ENCODE measurements at regions not wholly inside any gene's neighbourhood (a gene's known extent, or its start where the extent isn't known, plus 50 kb on each side); places are given as distances from the start of the nearest gene placed in this dataset.

GRCh38 chr11:96906476-96906875 is 516.7 kb downstream of the JRKL start:
- H3T11ph ChIP-seq (ENCODE audit: low read length): no peak overlapping the region
- H3K27ac Mint-ChIP-seq: no peak overlapping the region
- peaks cover 0 to 2% of the 10 kb centered on the region in 2 experiments; a peak in 1 of 5 replicates for H3K9me3 Mint-ChIP-seq
- no peaks in the 10 kb centered on the region for H3K79me2 ChIP-seq (ENCODE audit: insufficient read depth, low read length)
- no peak overlapping the region for H3K4ac ChIP-seq (ENCODE audit: low read depth, low read length)
- no peaks in the 10 kb centered on the region for H3K9me3 ChIP-seq (ENCODE audit: control insufficient read depth, low read depth, low read length)
- no peak overlapping the region for H3K9ac ChIP-seq (ENCODE audit: extremely low read depth, insufficient read length, low read length)
- H2AFZ ChIP-seq (ENCODE audit: low read length): no peak overlapping the region
- WGBS (ENCODE audit: extremely low coverage, insufficient read length, low lambda C conversion rate): no CpG with 5 or more reads among the region's 1 CpG
- no peak overlapping the region for H3K27ac ChIP-seq (ENCODE audit: insufficient read length, low read depth, low read length)
- H2BK12ac ChIP-seq (ENCODE audit: insufficient read length, low read depth, low read length): no peak overlapping the region
- H3K4me2 ChIP-seq (ENCODE audit: insufficient read depth, insufficient read length, low read length): no peak overlapping the region
- H4K20me1 ChIP-seq (ENCODE audit: control insufficient read depth, insufficient read depth, insufficient read length): no peaks in the 10 kb centered on the region
- H2AK5ac ChIP-seq (ENCODE audit: insufficient read length, low read length): no peak overlapping the region
- H2BK5ac ChIP-seq (ENCODE audit: insufficient read length, low read length): no peak overlapping the region
- H2BK120ac ChIP-seq (ENCODE audit: low read depth, low read length, poor library complexity, severe bottlenecking): no peak overlapping the region
- no peaks in the 10 kb centered on the region for H3K79me1 ChIP-seq (ENCODE audit: insufficient read depth, low read depth, low read length, poor library complexity, severe bottlenecking)
- TF ChIP-seq CTCF (conservative IDR thresholded peaks at IDR 0.05): no peak
- no peaks in the 10 kb centered on the region for H3K4me1 ChIP-seq (ENCODE audit: insufficient read depth, low read length)
- H4K91ac ChIP-seq (ENCODE audit: insufficient read length, low read depth, low read length): no peak overlapping the region
- H4K5ac ChIP-seq (ENCODE audit: insufficient read length, low read depth, low read length): no peak overlapping the region
- H3K56ac ChIP-seq (ENCODE audit: insufficient read length, low read depth, low read length): no peak overlapping the region
- H3K14ac ChIP-seq (ENCODE audit: insufficient read depth, low read length): no peak overlapping the region
- no peaks in the 10 kb centered on the region for H3K27me3 ChIP-seq (ENCODE audit: insufficient read depth, low read length)
- H3K18ac ChIP-seq (ENCODE audit: insufficient read length, low read depth, low read length): no peak overlapping the region
- DNase-seq: no peak
- H3K23ac ChIP-seq (ENCODE audit: insufficient read length, low read depth, low read length): no peak overlapping the region
- H2BK20ac ChIP-seq (ENCODE audit: low read depth, low read length, poor library complexity, severe bottlenecking): no peak overlapping the region
- no peak overlapping the region for H2BK15ac ChIP-seq (ENCODE audit: low read depth, low read length)
- no peak overlapping the region for H3K4me3 Mint-ChIP-seq
- H4K8ac ChIP-seq (replicated peaks; ENCODE audit: insufficient read length, low read depth, low read length): no peak overlapping the region
- H3K4me1 Mint-ChIP-seq: no peaks in the 10 kb centered on the region
- no peaks in the 10 kb centered on the region for H3K23me2 ChIP-seq (ENCODE audit: insufficient read length, low read depth, low read length, poor library complexity, severe bottlenecking)
- no peaks in the 10 kb centered on the region for H3K27me3 Mint-ChIP-seq (ENCODE audit: low read depth)
- peaks cover 0 to 5% (median 0%) of the 10 kb centered on the region in 3 experiments; a peak in 1 of 7 replicates for H3K36me3 Mint-ChIP-seq (ENCODE audit: insufficient read depth in 1 of 3, low read depth in 3 of 3)
